AG10803 (cell line): ENCODE measurements at regions not wholly inside any gene's neighbourhood (a gene's known extent, or its start where the extent isn't known, plus 50 kb on each side); places are given as distances from the start of the nearest gene placed in this dataset.

ENCODE experiments used
- DNase-seq: peaks from one replicate; pipeline ENCODE4 v3.0.0; 2010; ENCODE audit warnings: low read depth
- H3K4me3 ChIP-seq: 2 replicates; pipeline ENCODE4 v1.5.1; 2011; ENCODE audit warnings: mild to moderate bottlenecking, low read length, control low read depth
- TF ChIP-seq, protein P1 (sequence below): conservative IDR thresholded peaks from 2 replicates; pipeline ENCODE4 v1.5.1; 2011; ENCODE audit warnings: mild to moderate bottlenecking, low read length, control low read depth, inconsistent platforms

DNA sequence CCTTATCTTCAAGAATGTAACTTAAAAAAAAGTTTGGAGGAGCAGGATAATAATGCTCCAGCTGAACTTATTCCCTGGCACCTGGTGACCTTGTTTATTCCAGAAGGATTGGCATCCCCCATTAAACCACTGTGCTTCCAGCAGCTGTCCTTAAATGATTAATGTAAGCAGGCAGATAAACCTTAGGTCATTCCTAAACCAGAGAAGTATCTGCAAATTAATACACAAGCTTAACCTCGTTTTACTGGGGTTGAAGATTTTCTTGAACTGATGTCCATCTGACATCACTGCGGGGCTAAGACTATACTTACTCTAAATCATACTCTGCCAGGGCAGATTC lies 116.1 kb upstream of the PALS2 start:
- DNase-seq, result no peak
- TF ChIP-seq, protein P1, sequence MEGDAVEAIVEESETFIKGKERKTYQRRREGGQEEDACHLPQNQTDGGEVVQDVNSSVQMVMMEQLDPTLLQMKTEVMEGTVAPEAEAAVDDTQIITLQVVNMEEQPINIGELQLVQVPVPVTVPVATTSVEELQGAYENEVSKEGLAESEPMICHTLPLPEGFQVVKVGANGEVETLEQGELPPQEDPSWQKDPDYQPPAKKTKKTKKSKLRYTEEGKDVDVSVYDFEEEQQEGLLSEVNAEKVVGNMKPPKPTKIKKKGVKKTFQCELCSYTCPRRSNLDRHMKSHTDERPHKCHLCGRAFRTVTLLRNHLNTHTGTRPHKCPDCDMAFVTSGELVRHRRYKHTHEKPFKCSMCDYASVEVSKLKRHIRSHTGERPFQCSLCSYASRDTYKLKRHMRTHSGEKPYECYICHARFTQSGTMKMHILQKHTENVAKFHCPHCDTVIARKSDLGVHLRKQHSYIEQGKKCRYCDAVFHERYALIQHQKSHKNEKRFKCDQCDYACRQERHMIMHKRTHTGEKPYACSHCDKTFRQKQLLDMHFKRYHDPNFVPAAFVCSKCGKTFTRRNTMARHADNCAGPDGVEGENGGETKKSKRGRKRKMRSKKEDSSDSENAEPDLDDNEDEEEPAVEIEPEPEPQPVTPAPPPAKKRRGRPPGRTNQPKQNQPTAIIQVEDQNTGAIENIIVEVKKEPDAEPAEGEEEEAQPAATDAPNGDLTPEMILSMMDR, result no peak
- H3K4me3 ChIP-seq, result no peak overlapping the region

DNA sequence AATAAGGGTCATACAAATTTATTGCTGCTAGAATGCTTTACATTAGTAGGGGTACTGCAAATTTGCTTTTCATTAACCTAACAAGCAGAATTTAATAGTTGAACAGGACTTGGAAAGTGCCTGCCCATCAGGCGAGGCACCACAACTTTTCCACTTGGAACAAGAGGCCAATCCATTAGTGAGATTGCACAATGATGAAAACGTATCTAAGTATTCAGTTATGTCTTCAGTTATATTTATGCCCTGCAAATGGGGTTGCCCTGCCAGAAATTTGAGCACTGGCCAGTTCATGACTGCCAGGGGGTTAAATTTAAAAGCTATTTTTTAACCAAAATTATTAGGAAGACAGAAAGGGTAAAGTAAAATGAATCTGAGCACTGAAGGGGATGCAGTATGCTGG lies 111.1 kb upstream of the PALS2 start:
- no peak for DNase-seq
- no peak overlapping the region for H3K4me3 ChIP-seq
- TF ChIP-seq, protein P1, result no peak

DNA sequence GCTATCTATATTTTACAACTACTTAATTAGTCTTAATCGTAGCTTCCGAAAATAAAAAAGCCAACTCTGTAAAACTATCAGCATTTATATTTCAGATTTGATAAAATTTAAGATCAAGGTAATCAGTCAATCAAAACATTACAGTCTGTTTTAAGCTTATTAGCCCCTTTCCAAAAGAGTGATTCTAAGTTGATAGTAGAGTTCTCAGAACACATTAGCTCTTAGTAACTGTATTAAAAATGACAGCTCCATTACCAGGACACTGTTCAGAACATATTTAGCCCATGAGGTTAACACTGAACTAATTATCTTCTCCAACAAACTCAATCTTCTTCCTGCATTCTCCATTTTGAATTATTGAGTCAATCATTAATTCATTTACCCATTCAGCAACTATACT lies 110.3 kb upstream of the PALS2 start:
- H3K4me3 ChIP-seq, result no peak overlapping the region
- DNase-seq, result no peak
- TF ChIP-seq, protein P1, result no peak

DNA sequence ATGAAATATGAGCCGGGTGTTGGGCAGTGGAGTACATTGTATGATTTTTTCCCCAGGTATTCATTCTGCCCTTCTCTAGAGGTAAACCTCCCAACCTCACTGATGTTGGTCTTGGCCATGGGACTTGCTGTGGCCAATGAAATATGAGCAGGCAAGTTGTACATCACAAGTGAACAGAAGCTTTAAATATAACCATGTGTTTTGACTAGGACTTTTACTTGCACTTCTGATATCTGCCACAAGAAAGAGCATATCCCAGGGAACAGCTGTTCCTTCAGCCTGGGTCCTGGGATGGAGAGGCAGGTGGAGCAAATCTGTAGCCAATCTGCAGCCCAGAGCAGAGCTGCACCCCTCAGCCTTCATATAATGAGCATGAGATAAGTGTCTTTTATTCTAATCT lies 109.8 kb upstream of the PALS2 start:
- DNase-seq, result no peak
- H3K4me3 ChIP-seq, result no peak overlapping the region
- TF ChIP-seq, protein P1, result no peak

DNA sequence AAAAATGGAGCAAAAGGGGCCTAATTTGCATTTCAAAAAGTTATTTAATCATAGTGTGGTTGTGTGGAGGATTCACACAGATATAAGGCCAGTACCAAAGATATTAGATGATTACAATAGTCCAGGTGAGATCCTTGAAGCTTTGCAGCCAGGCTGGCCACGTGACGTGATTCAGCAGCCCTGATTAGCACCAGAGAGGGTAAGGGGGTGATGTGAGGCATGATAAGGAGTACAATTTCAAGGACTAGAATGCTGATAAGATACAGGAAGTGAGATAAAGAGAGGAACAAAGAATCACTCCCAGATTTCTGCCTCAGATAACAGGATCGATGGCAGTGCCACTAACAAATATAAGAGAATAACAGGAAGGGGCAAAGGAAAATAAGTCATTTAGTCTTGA lies 108.4 kb upstream of the PALS2 start:
- H3K4me3 ChIP-seq, result no peak overlapping the region

DNA sequence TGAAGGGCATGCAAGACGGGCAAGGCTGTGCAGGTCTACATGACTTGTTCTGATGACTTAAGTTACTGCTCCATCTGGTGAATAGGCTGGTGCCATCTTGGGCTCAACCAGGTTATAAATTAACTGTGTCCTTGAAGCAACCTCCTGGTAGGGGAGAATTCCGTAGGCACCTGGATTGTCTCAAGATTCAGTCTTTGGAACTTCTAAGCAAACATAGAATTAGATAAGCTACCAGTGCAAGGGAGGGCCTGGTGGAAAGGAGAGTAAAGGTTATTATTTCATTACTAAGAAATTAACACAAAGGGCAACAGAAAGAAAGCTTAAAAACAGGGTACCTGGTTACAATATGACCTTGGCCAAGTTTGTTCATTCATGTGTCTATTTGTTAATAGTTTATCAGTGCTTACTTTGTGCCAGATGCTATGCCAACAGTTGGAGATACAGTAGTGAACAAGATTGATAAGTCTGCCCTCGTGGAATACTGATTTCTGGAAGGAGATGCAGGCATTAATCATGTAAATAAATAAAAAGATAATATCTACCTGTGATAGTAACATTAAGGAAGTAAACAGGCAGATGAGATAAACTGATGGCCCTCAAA lies 107.0 kb upstream of the PALS2 start:
- no peak for DNase-seq
- no peak overlapping the region for H3K4me3 ChIP-seq
- TF ChIP-seq, protein P1, result no peak

More for the DNA sequence above, 108.4 kb upstream of the PALS2 start:
- no peak for DNase-seq
- TF ChIP-seq, protein P1, result no peak

DNA sequence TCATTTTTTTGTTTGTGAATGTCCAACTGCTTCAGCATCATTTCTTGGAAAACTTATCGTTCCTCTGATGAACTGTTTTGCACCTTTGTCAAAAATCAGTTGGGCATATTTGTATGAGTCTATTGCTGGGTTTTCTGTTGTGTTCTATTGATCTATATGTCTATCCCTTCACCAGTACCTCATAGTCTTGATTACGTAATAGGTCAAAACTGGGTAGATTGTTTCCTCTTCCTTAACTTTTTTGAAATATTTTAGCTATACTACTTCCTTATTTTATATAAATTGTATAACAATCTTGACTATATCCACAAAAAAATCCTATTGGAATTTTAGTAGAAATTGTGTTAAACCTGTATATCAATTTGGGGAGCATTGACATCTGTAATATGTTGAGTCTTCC lies 104.1 kb upstream of the PALS2 start:
- TF ChIP-seq, protein P1, result no peak
- no peak for DNase-seq
- no peak overlapping the region for H3K4me3 ChIP-seq
